LNCaP clone FGC (cell line): ENCODE measurements at regions not wholly inside any gene's neighbourhood (a gene's known extent, or its start where the extent isn't known, plus 50 kb on each side); places are given as distances from the start of the nearest gene placed in this dataset.
A peak's percentile ranks its signal among the peaks of the same experiment; 100 is the strongest.

Experiments
- DNase-seq: peaks from one replicate; pipeline ENCODE4 v3.0.0-alpha.2; 2011; ENCODE audit warnings: low read depth
- H3K4me3 ChIP-seq: 2 replicates; pipeline ENCODE4 v1.5.1; 2011; ENCODE audit warnings: mild to moderate bottlenecking, low read depth, low read length, control low read depth
- TF ChIP-seq, protein P1 (sequence below): IDR thresholded peaks from 2 replicates; pipeline ENCODE4 v1.5.1; 2012; ENCODE audit warnings: mild to moderate bottlenecking; ENCODE audit not compliant: control insufficient read depth, insufficient read depth; ENCODE audit errors: extremely low read depth

DNA sequence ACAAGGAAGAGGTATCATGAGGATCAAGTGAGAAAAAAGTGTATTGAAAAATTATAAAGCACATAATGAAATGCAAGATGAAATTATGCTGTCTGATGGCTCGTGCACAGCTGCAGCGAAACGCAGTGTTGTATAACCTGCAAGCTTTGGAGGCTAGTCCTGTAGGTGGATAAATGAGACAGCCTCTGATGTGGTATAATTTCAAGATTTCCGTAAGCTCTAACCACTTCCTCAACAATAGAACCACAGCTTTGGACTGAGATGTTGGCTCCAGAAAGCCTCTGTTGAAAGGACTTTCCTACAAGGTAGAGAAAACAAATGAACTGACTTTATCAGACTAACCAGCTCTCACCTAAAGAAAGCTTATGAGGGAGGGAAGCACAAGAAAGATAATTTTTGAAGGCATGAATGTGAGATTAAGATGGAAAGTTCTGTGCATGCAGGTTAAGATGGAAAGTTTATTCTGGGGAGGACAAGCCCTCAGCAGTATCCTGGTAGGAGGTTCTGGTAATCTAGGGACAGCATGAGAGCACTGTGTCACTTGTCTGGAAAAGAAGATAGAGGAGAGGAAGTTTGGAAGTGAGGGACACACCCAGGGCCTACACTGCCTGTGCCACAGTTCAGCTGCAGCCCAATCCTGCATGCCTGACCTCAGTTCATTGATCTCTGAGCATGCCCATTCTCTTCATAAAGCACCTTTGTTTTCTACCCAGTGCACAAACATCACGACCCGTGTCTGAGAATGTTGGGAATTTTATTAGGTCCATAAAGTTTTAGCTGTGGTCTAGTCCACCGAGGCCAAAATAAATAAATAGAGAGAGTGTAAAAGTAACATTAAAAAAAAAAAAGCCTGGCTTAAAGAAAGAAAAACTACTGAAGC lies 161.5 kb upstream of the SFRP2 start:
- H3K4me3 ChIP-seq, result no peak overlapping the region
- DNase-seq, result peak; percentile 10
- TF ChIP-seq, protein P1, sequence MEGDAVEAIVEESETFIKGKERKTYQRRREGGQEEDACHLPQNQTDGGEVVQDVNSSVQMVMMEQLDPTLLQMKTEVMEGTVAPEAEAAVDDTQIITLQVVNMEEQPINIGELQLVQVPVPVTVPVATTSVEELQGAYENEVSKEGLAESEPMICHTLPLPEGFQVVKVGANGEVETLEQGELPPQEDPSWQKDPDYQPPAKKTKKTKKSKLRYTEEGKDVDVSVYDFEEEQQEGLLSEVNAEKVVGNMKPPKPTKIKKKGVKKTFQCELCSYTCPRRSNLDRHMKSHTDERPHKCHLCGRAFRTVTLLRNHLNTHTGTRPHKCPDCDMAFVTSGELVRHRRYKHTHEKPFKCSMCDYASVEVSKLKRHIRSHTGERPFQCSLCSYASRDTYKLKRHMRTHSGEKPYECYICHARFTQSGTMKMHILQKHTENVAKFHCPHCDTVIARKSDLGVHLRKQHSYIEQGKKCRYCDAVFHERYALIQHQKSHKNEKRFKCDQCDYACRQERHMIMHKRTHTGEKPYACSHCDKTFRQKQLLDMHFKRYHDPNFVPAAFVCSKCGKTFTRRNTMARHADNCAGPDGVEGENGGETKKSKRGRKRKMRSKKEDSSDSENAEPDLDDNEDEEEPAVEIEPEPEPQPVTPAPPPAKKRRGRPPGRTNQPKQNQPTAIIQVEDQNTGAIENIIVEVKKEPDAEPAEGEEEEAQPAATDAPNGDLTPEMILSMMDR, result no peak

DNA sequence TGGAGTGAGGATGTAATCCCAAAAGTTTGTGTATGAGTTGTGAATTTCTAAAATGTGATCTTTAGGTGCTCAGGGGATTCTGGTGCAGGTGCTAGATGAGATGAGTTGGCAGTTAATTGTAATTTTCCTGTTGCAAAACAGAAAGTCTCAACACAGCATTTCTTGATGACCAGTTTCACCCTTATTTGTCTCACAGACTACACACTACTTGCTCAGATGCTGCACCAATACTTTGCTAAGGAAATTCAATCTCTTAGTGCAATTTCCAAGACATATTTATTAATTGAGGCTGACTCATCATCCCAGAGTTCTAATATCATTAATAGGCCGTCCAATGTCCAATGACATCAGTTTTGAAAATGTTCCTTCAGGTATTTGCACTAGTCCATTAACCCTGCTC lies 159.2 kb upstream of the SFRP2 start:
- H3K4me3 ChIP-seq, result no peak overlapping the region
- no peak for DNase-seq
- TF ChIP-seq, protein P1, result no peak

DNA sequence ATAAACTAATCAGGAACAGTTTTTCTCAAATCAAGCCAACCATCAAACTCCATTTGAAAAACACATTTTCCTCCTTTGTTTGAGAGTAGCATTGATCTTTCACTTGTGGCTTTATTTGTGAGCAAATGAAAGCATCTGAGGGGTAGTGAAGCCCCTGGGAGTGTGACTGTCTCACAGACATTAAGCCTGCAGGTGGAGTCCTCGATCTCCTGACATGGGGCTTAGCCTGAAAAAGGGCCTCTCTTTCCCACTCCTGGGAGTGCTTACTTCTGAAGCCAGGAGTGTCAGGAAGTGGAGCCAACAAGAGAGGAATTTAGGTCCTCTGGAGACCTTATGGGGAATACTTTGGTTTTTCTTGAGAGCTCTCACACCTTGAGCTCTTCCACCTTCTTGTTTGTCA lies 158.2 kb upstream of the SFRP2 start:
- TF ChIP-seq, protein P1, result no peak
- no peak for DNase-seq
- H3K4me3 ChIP-seq, result no peak overlapping the region

DNA sequence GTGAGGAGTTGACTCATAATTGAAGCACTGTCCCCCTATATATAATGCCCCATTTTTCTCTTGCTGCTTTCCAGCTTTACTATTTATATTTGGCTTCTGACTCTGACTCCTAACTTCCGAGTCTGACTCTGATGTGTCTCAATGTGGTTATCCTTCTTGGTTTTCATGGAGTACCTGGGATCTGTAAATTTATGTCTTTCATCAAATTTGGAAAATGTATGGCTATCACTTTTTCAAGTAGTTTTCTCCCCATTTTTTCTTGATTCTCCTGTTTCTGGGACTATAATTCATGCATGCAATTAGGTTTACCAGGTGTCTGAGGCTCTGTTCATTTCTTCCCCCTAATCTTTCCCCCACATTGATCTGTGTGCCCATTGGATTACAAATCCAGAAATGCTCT lies 156.8 kb upstream of the SFRP2 start:
- H3K4me3 ChIP-seq, result no peak overlapping the region
- DNase-seq, result no peak
- TF ChIP-seq, protein P1, result no peak

DNA sequence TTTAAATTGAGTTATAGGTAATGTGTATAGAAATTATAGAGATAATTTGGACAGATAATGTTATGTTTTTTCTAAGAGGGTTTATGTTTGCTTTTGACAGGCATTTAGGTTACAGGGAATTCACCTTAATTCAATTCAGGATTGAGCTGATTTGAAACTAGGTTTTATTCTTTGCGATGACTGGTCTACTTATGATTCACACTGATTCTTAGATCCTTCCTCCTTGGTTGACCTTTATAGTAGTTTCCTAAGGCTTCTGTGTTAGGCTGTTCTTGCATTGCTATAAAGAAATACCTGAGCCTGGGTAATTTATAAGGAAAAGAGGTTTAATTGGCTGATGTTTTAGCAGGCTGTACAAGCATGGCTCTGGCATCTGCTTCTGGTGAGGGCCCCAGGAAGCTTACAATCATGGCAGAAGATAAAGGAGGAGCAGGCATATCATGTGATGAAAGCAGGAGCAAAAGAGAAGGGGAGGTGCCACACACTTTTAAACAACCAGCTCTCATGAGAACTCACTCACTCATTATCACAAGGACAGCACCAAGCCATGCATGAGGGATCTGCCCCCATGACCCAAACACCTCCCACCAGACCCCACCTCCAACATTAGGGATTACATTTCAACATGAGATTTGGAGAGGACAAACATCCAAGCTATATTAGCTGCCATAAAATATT lies 155.0 kb upstream of the SFRP2 start:
- TF ChIP-seq, protein P1, result no peak
- H3K4me3 ChIP-seq, result no peak overlapping the region
- no peak for DNase-seq

DNA sequence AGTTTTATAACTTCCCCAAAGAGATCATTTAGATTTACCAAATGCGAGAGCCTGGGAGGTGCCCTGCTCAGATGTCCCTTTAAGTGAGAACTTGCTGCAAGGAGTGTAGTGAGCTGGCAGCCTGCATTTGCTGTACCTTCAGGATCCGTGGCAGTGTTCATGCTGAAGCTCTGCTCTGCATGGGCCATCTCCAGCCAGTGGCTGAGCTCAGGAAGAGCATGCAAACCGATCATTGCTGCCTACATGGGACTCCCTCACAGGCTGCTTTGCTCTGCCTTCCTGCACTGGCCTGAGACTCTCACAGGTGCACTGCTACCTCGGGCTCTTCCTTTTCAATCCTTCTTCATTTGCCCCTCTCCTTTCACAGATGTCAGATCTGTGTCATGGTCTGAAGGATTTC lies 152.0 kb upstream of the SFRP2 start:
- H3K4me3 ChIP-seq, result no peak overlapping the region
- TF ChIP-seq, protein P1, result no peak
- DNase-seq, result no peak
